SIG-M5 treated with dmso at 0.1 percent for 504 hours (cell line): ENCODE measurements at regions not wholly inside any gene's neighbourhood (a gene's known extent, or its start where the extent isn't known, plus 50 kb on each side); places are given as distances from the start of the nearest gene placed in this dataset.

Experiments used
- DNase-seq: peaks from one replicate; lab custom pipeline; 2025; ENCODE audit not compliant: unreplicated experiment; lab: John Stamatoyannopoulos, UW

DNA sequence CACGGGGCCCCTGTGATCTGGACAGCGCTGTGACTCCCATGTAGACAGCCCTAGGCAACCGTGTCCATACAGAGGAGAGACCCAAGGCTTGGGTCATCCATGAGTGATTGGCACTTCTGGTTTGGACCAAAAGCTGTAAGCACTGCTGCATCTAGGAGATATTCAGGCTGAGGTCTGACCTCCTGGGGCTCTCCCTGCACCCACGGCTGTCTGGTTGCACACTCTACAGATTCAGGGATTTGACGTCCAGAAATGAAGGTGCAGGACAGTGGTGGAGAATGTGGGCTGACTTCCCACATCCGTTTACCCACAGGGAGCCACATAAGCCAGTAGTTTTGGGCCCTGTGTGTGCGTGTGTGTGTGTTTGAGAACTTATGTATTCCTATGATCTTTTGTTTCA lies 76.2 kb upstream of the ARHGEF7 start:
- no peak for DNase-seq

DNA sequence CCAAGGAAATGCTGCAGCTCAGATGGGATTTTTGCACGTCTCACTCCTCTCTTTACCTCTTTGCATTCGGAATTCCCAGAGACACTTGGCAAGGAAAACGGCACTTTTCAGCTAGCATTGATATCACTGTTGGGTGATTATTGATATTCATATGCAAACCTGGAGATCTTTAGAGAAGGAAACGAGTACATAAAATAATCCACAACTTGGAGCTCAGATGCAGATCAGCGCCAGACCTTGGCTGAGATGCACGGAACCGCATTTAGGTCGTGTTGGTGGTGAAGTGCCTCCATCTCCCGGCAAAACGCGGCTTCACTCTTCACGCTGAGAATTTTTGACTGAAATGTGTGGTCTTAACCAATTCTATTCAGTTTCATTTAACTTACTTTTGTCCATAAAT lies 77.2 kb upstream of the ARHGEF7 start:
- no peak for DNase-seq

- no peak for DNase-seq
These were observed 78.4 kb upstream of the ARHGEF7 start for GRCh38 chr13:111036665-111037064.

GRCh38 chr13:111035861-111036260 lies 79.2 kb upstream of the ARHGEF7 start:
- no peak for DNase-seq

DNA sequence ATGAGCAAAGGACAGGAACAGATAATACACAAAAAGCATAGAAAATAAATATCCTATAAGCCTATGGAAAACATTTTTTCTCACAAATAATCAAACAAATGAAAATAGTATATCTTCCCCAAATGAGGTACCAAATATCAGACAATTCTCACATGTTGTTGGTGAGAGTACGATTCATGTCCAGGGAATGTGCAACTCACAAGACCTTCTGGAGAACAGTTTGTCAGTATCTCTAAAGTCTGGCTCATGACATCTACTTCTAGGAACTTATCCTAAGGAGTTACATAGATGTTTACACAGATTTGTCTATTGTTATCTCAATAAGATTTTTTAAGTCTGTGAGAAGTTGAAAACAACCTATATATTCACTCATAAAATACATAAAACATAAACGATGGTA lies 80.3 kb upstream of the ARHGEF7 start:
- DNase-seq = no peak

- DNase-seq = no peak
These were observed 81.7 kb upstream of the ARHGEF7 start for GRCh38 chr13:111033172-111034130.

DNA sequence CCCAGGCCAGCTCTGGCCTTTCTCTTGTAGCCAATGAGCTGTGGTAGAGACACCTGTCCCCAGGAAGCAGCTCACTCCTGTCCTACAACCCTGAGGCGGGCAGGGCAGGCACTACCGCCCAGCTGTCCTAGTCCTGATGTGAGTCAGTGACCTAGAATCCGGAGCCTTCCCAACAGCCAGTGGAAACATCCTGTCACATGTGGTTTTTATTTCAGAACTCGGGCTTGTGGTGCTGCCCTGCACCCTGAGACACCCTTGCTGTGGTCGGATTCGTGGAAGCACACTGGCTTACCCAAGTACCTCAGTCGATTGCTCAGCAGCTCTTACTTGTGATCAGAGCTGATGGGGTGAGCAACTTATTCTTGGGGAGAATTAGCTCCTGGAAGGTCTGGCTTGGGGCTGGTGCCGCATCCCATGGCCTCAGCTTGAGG lies 83.6 kb upstream of the ARHGEF7 start:
- DNase-seq = no peak

GRCh38 chr13:111029957-111030609 lies 85.0 kb upstream of the ARHGEF7 start:
- no peak for DNase-seq

GRCh38 chr13:111027458-111028439 lies 87.4 kb upstream of the ARHGEF7 start:
- DNase-seq = no peak

- no peak for DNase-seq
These were observed 89.8 kb upstream of the ARHGEF7 start for GRCh38 chr13:111025310-111025709.

GRCh38 chr13:111022886-111023285 lies 92.2 kb upstream of the ARHGEF7 start:
- DNase-seq = no peak

- DNase-seq = no peak
These were observed 92.9 kb upstream of the ARHGEF7 start for GRCh38 chr13:111022241-111022640.

- no peak for DNase-seq
These were observed 93.8 kb upstream of the ARHGEF7 start for GRCh38 chr13:111021270-111021669.

DNA sequence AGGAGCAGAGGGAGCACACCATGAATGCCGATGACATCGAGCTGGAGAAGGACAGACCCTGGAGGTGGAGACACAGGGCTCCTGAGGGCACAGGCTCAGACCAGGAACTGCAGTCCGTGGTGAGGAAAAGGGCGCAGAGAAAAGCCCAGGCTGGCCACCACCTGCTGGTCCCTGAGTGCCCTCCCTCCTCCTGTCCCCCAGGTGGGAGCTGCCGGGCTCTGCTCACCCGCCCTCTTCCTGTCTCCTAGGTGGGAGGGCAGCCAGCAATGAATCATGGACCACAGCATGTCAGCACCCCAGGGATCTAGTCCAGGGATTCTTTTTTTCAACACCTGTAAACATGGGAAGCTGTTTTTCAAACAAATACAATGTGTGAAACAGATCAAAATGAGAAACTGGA lies 94.6 kb upstream of the ARHGEF7 start:
- no peak for DNase-seq

- no peak for DNase-seq
These were observed 95.1 kb upstream of the ARHGEF7 start for GRCh38 chr13:111020021-111020420.

- no peak for DNase-seq
These were observed 97.2 kb upstream of the ARHGEF7 start for GRCh38 chr13:111017755-111018459.

DNA sequence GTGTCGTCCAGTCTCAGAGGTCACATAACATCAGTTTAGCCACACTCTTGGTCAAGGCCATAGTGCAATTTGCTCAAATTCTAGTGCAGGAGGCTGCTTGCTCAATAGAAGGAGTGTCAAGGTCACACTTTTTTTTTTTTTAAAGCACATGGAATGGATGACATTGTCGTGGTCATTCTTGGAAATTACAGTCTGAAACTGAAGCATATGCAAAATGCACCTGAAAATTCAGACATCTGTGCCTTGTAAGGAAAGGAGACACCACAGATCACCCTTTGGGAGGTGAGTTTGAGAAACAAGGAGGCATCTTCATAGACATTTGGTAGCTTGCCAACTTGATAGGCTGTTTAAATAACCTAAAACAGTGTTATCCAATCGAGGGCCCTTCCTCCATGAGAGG lies 98.3 kb upstream of the ANKRD10 start:
- DNase-seq = no peak

DNA sequence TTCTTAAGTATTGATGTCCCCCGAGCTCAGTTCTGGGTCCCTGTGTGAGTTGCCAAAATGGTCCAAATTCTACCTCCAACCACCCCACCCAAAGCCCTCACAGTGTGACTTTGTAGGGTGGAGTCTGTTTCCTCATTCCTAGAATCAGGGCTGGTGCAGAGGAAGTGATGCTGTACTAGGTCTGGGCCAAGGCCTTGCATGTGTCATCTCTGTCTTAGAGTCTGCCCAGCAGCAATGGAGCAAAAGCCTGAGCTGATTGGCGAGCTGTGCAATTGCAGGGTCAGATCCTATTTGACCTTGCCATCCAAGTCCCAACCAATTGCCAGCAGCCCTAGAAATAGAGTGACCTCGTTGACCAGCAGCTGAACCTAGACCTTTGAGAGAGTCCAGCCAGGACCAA lies 97.0 kb upstream of the ANKRD10 start:
- peak; percentile 9 for DNase-seq

DNA sequence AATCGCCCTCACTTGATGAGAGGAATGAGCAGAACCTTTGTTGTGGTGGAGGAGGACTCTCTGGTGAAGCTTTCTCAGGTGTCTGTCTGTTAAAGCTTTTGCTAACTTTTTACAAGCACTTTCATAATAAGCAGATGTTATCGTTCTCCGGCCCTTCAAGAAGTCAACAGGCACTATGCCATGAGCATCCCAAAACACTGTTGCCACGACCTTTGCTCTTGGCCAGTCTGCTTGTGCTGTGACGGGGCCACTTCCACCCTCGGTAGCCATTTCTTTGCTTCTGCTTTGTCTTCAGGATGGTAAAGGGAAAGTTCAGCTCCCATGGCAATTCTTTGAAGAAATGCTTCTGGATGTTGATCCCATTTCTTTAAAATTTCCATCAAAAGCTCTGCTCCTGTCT lies 93.5 kb upstream of the ANKRD10 start:
- no peak for DNase-seq

- no peak for DNase-seq
These were observed 92.3 kb upstream of the ANKRD10 start for GRCh38 chr13:111007209-111007608.
